Esophagus muscularis mucosa (tissue), 3 donors: ENCODE measurements at regions not wholly inside any gene's neighbourhood (a gene's known extent, or its start where the extent isn't known, plus 50 kb on each side); places are given as distances from the start of the nearest gene placed in this dataset.

Experiments used
- EP300 ChIP-seq: sonication (generic); formaldehyde crosslinking; IDR thresholded peaks from one replicate; pipeline ENCODE4 v1.6.1; 2017; ENCODE audit warnings: antibody characterized with exemption
- TF ChIP-seq, protein P1 (sequence below), 3 experiments: fragments of 200-600 bp in 2 of 3; fragments of 450-650 bp in 1 of 3; sonication (generic) in 2 of 3; IDR thresholded peaks; one replicate each; pipeline ENCODE4 v1.5.1; 2017 to 2019; ENCODE audit warnings: antibody characterized with exemption in 3 of 3, mild to moderate bottlenecking in 2 of 3, moderate library complexity in 1 of 3

DNA sequence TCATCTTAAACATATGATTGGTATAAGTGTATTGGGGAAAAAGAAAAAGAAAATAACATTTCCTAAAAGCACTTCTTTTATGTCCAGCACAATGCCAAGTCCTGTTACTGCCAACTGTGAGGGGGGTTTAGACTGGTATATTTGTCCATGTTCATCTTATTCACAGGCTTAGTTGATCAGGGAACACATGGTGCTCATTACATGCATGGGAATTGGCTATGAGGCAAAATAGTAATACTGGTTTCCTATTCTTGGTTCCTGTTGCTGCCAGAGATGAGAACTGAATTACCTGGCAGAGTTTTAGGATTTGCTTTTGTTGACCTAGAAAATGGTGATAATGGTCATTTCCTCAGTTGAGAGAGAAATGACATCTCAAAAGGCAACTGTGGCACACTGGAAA, 398.8 kb downstream of the DUSP10 start:
- TF ChIP-seq, protein P1, sequence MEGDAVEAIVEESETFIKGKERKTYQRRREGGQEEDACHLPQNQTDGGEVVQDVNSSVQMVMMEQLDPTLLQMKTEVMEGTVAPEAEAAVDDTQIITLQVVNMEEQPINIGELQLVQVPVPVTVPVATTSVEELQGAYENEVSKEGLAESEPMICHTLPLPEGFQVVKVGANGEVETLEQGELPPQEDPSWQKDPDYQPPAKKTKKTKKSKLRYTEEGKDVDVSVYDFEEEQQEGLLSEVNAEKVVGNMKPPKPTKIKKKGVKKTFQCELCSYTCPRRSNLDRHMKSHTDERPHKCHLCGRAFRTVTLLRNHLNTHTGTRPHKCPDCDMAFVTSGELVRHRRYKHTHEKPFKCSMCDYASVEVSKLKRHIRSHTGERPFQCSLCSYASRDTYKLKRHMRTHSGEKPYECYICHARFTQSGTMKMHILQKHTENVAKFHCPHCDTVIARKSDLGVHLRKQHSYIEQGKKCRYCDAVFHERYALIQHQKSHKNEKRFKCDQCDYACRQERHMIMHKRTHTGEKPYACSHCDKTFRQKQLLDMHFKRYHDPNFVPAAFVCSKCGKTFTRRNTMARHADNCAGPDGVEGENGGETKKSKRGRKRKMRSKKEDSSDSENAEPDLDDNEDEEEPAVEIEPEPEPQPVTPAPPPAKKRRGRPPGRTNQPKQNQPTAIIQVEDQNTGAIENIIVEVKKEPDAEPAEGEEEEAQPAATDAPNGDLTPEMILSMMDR (IDR thresholded peaks at IDR 0.05) = no peak
- TF ChIP-seq EP300 = no peak
